Endothelial cell of umbilical vein (primary cell): ENCODE measurements at regions not wholly inside any gene's neighbourhood (a gene's known extent, or its start where the extent isn't known, plus 50 kb on each side); places are given as distances from the start of the nearest gene placed in this dataset.

ENCODE experiments used
- BruUV-seq: library from RNA; stranded (reverse); fragments of 400-500 nt; replicated peaks from 2 replicates; lab custom pipeline; 2021; lab: Mats Ljungman, UMichigan
- CTCF ChIA-PET: fragments of 300-600, 350-600 bp; sonication (Branson Sonifier 250); formaldehyde crosslinking; loops from one replicate; lab custom pipeline; 2021; ENCODE audit warnings: antibody characterized with exemption, inconsistent platforms; lab: Charles Lee
- POLR2A ChIA-PET: fragments of 300-600, 350-600 bp; sonication (Branson Sonifier 250); formaldehyde crosslinking; loops from one replicate; lab custom pipeline; 2021; ENCODE audit warnings: antibody characterized with exemption, inconsistent platforms; lab: Charles Lee
- DNase-seq: peaks from one replicate; pipeline ENCODE4 v3.0.0-alpha.2; 2011; ENCODE audit warnings: low read depth, low spot score
- FAIRE-seq: peaks from 2 replicates; lab custom pipeline; 2011; peaks lifted over from hg19 to GRCh38; lab: Jason Lieb, UNC
- H2AFZ ChIP-seq: 2 replicates; pipeline ENCODE4 v1.6.0; 2012; ENCODE audit warnings: low read depth, low read length, control low read depth, inconsistent platforms
- H3K27ac ChIP-seq: 2 replicates; pipeline ENCODE4 v1.5.1; 2011; ENCODE audit warnings: low read depth, mild to moderate bottlenecking, control low read depth, low read length, moderate library complexity; ENCODE audit not compliant: insufficient read depth
- H3K27me3 ChIP-seq, 2 experiments: 2 replicates each; pipeline versions ENCODE4 v1.6.0 to v1.6.1; 2011; ENCODE audit warnings: low read length in 2 of 2, mixed read lengths in 1 of 2; ENCODE audit not compliant: control insufficient read depth in 2 of 2, insufficient read depth in 2 of 2
- H3K36me3 ChIP-seq, 2 experiments: 2 replicates in 1 of 2; 3 replicates in 1 of 2; pipeline ENCODE4 v1.5.1; 2011; ENCODE audit warnings: low read length in 2 of 2, mild to moderate bottlenecking in 1 of 2, moderate library complexity in 1 of 2; ENCODE audit not compliant: control insufficient read depth in 2 of 2, insufficient read depth in 2 of 2; ENCODE audit errors: extremely low read depth in 1 of 2
- H3K4me1 ChIP-seq: 3 replicates; pipeline ENCODE4 v1.5.1; 2011; ENCODE audit warnings: mild to moderate bottlenecking, low read length; ENCODE audit not compliant: control insufficient read depth, insufficient read depth; ENCODE audit errors: extremely low read depth
- H3K4me2 ChIP-seq: 2 replicates; pipeline ENCODE4 v1.6.1; 2011; ENCODE audit warnings: low read length, control low read depth, mixed read lengths; ENCODE audit not compliant: insufficient read depth
- H3K4me3 ChIP-seq, 3 experiments: fragments of 200-600 bp in 1 of 3; sonication (generic), shearing (Covaris generic) in 1 of 3; replicated peaks in 1 of 3; 2 replicates each; pipeline ENCODE4 v1.5.1; 2011 to 2016; ENCODE audit warnings: control low read depth in 3 of 3, low read length in 3 of 3, mild to moderate bottlenecking in 2 of 3, inconsistent platforms in 1 of 3, low read depth in 1 of 3, moderate library complexity in 1 of 3; ENCODE audit not compliant: insufficient read depth in 1 of 3
- H3K79me2 ChIP-seq: 2 replicates; pipeline ENCODE4 v1.6.0; 2012; ENCODE audit warnings: low read length, inconsistent platforms; ENCODE audit not compliant: control insufficient read depth, insufficient read depth
- H3K9ac ChIP-seq: replicated peaks from 2 replicates; pipeline ENCODE3; 2011; ENCODE audit warnings: low read length, control low read depth; ENCODE audit not compliant: insufficient read depth; ENCODE audit errors: extremely low read depth
- H3K9me1 ChIP-seq: replicated peaks from 3 replicates; pipeline ENCODE4 v1.6.0; 2011; ENCODE audit warnings: mild to moderate bottlenecking, low read length; ENCODE audit not compliant: control insufficient read depth, insufficient read depth; ENCODE audit errors: extremely low read depth
- H3K9me3 ChIP-seq: replicated peaks from 2 replicates; pipeline ENCODE4 v1.5.1; 2012; ENCODE audit warnings: low read length, inconsistent platforms; ENCODE audit not compliant: control insufficient read depth, insufficient read depth
- H4K20me1 ChIP-seq: replicated peaks from 2 replicates; pipeline ENCODE3; 2011; ENCODE audit warnings: mild to moderate bottlenecking, low read length; ENCODE audit not compliant: control insufficient read depth, insufficient read depth; ENCODE audit errors: extremely low read depth
- EZH2 ChIP-seq: IDR thresholded peaks from 2 replicates; pipeline ENCODE4 v1.6.1; 2012; ENCODE audit warnings: borderline replicate concordance, low read depth, mild to moderate bottlenecking, moderate library complexity, low read length, inconsistent platforms; ENCODE audit not compliant: severe bottlenecking
- FOS ChIP-seq: IDR thresholded peaks from 2 replicates; pipeline ENCODE4 v1.6.1; 2011; ENCODE audit warnings: mild to moderate bottlenecking, low read length, moderate library complexity, borderline replicate concordance; ENCODE audit not compliant: insufficient read depth
- GATA2 ChIP-seq: IDR thresholded peaks from 2 replicates; pipeline ENCODE4 v1.7.0; 2011; ENCODE audit warnings: low read depth, mild to moderate bottlenecking, moderate library complexity, mixed read lengths, low read length; ENCODE audit not compliant: insufficient read length, insufficient read depth
- JUN ChIP-seq: IDR thresholded peaks from 2 replicates; pipeline ENCODE4 v1.6.1; 2011; ENCODE audit warnings: borderline replicate concordance, low read depth; ENCODE audit not compliant: insufficient read length, insufficient read depth
- MYC ChIP-seq: IDR thresholded peaks from one replicate; pipeline ENCODE4 v1.6.1; 2011; ENCODE audit warnings: mild to moderate bottlenecking, low read depth, low read length
- POLR2A ChIP-seq: IDR thresholded peaks from 2 replicates; pipeline ENCODE4 v1.6.1; 2012; ENCODE audit warnings: low read depth, mild to moderate bottlenecking, control low read depth, low read length
- POLR2AphosphoS5 ChIP-seq: IDR thresholded peaks from 2 replicates; pipeline ENCODE4 v1.6.1; 2012; ENCODE audit warnings: low read depth, mild to moderate bottlenecking, control low read depth, low read length, moderate library complexity; ENCODE audit not compliant: insufficient read depth
- dilution Hi-C: fragments of 300-500 bp; cut with MboI; formaldehyde crosslinking; loops from one replicate; pipeline ENCODE4 v1.15.0; 2019; ENCODE audit warnings: low sequenced_read_pairs; ENCODE audit not compliant: extremely low pct_ligation_motif_present
- intact Hi-C: fragments of 100-400 bp; cut with micrococcal nuclease; formaldehyde crosslinking; loops from one replicate; pipeline ENCODE4 v1.10.0; 2022
- TF ChIP-seq, protein P1 (sequence below), 2 donors: IDR thresholded peaks; 1 replicate in 1 of 2; 2 replicates in 1 of 2; pipeline ENCODE4 v1.5.1; 2011; ENCODE audit warnings: low read length in 2 of 2, mild to moderate bottlenecking in 2 of 2, moderate library complexity in 2 of 2, control low read depth in 1 of 2, inconsistent platforms in 1 of 2, low read depth in 1 of 2; ENCODE audit not compliant: insufficient read depth in 1 of 2; ENCODE audit errors: extremely low read depth in 1 of 2
- TF ChIP-seq, protein P2 (sequence below): IDR thresholded peaks from 2 replicates; pipeline ENCODE4 v1.6.1; 2011; ENCODE audit not compliant: insufficient read depth, insufficient read length

DNA sequence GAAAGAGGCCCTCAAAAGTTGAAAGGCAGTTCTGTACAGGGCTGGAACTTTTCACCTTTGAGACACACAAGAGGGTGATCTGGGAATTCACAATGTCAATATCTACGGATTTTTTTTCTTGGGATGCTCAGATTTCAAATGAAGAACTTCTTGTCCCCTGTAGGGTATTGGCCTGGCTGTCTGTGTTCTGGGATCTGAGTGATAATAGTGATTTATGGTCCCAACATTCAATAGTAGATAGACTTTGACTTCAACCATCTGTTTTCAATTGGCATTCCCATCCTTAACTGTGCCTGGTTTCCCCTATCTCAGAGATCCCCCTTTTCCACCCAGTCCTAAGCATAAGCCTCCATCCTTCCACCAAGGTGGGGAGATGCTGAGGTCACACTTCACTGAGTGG lies 274.1 kb downstream of the COG6 start:
- Histone ChIP-seq H3K4me2 (no peak overlapping the region), H3K9me3 (no peaks in the 10 kb centered on the region), H4K20me1 (no peaks in the 10 kb centered on the region), H3K9me1 (no peaks in the 10 kb centered on the region), H2AFZ (no peak overlapping the region), H3K27me3 (no peaks in the 10 kb centered on the region), H3K4me1 (no peaks in the 10 kb centered on the region), H3K9ac (no peak overlapping the region), H3K27ac (no peak overlapping the region), H3K36me3 (no peaks in the 10 kb centered on the region), H3K79me2 (no peaks in the 10 kb centered on the region), H3K4me3 (no peak overlapping the region)
- BruUV-seq, result no TSS peak
- DNase-seq (no peak), FAIRE-seq (no peak)
- CTCF ChIA-PET, result no interaction called here
- POLR2A ChIA-PET, result no interaction called here
- intact Hi-C loops (no loop called here), dilution Hi-C loops (no loop called here)
- TF ChIP-seq POLR2AphosphoS5, result no peak
- no peak for TF ChIP-seq JUN
- no peak for TF ChIP-seq EZH2
- no peak for TF ChIP-seq MYC
- TF ChIP-seq FOS, result no peak
- TF ChIP-seq, protein P1, sequence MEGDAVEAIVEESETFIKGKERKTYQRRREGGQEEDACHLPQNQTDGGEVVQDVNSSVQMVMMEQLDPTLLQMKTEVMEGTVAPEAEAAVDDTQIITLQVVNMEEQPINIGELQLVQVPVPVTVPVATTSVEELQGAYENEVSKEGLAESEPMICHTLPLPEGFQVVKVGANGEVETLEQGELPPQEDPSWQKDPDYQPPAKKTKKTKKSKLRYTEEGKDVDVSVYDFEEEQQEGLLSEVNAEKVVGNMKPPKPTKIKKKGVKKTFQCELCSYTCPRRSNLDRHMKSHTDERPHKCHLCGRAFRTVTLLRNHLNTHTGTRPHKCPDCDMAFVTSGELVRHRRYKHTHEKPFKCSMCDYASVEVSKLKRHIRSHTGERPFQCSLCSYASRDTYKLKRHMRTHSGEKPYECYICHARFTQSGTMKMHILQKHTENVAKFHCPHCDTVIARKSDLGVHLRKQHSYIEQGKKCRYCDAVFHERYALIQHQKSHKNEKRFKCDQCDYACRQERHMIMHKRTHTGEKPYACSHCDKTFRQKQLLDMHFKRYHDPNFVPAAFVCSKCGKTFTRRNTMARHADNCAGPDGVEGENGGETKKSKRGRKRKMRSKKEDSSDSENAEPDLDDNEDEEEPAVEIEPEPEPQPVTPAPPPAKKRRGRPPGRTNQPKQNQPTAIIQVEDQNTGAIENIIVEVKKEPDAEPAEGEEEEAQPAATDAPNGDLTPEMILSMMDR (IDR thresholded peaks at IDR 0.05; ENCODE audit: extremely low read depth in 1 of 2, insufficient read depth in 1 of 2, low read depth in 1 of 2, low read length in 2 of 2), result no peak
- TF ChIP-seq, protein P2, sequence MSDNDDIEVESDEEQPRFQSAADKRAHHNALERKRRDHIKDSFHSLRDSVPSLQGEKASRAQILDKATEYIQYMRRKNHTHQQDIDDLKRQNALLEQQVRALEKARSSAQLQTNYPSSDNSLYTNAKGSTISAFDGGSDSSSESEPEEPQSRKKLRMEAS, result no peak
- no peak for TF ChIP-seq POLR2A
- no peak for TF ChIP-seq GATA2
